ENCODE measurements at regions not wholly inside any gene's neighbourhood (a gene's known extent, or its start where the extent isn't known, plus 50 kb on each side); places are given as distances from the start of the nearest gene placed in this dataset.

GRCh38 chr13:112003396-112003795 lies 63.6 kb upstream of the SOX1 start:
- DNase-seq = no peak
- H3K27me3 ChIP-seq (ENCODE audit: insufficient read depth) = no peaks in the 10 kb centered on the region; the same call in 1 of the 2 replicates
- whole genome bisulfite sequencing (ENCODE audit: low lambda C conversion rate) = 4% methylated on average over 4 of the region's 4 CpGs

GRCh38 chr13:112003941-112004340 lies 63.0 kb upstream of the SOX1 start:
- Histone ChIP-seq H3F3A (replicated peaks; ENCODE audit: insufficient read depth) (no peaks in the 10 kb centered on the region), H3K36me3 (replicated peaks in 1 of 2; ENCODE audit: control insufficient read depth in 1 of 2, insufficient read depth in 2 of 2, low read length in 1 of 2) (no peaks in the 10 kb centered on the region), H3K4me2 (no peak overlapping the region), H3K9ac (no peak overlapping the region), H3K9me3 (no peaks in the 10 kb centered on the region), H3K9me2 (no peaks in the 10 kb centered on the region), H3K79me2 (ENCODE audit: insufficient read depth) (no peaks in the 10 kb centered on the region), H3K4me1 (ENCODE audit: control insufficient read depth in 1 of 2, insufficient read depth in 2 of 2, low read depth in 1 of 2, low read length in 1 of 2) (no peaks in the 10 kb centered on the region), H3K27me3 (ENCODE audit: insufficient read depth) (no peaks in the 10 kb centered on the region), H3K27ac (ENCODE audit: low read depth in 2 of 2, low read length in 1 of 2) (no peak overlapping the region), H2AFZ (ENCODE audit: low read depth) (no peak overlapping the region), H4K20me1 (ENCODE audit: insufficient read depth) (no peaks in the 10 kb centered on the region), H3K4me3 (ENCODE audit: low read depth in 2 of 2, low read length in 1 of 2) (no peak overlapping the region)
- ChIA-PET CTCF (no interaction called here), POLR2A (no interaction called here)
- no peak for DNase-seq
- TF ChIP-seq TCF12 (IDR thresholded peaks at IDR 0.05) (no peak), GATA2 (CRISPR knock-in tag; IDR thresholded peaks at IDR 0.05) (no peak), FOXM1 (IDR thresholded peaks at IDR 0.05; ENCODE audit: low read depth) (no peak), IRF3 (IDR thresholded peaks at IDR 0.05; ENCODE audit: low read depth, low read length) (no peak), MEF2A (IDR thresholded peaks at IDR 0.05; ENCODE audit: borderline replicate concordance, low read depth) (no peak), EZH2phosphoT487 (IDR thresholded peaks at IDR 0.05; ENCODE audit: borderline replicate concordance, low read depth) (no peak)
- WGBS (ENCODE audit: low lambda C conversion rate) = 12% methylated on average over 2 of the region's 3 CpGs

More at GRCh38 chr13:112003396-112003795, 63.6 kb upstream of the SOX1 start:
- ChIA-PET POLR2A (no interaction called here), CTCF (no interaction called here)
- Histone ChIP-seq H4K20me1 (ENCODE audit: insufficient read depth) (no peaks in the 10 kb centered on the region), H3K36me3 (replicated peaks in 1 of 2; ENCODE audit: control insufficient read depth in 1 of 2, insufficient read depth in 2 of 2, low read length in 1 of 2) (no peaks in the 10 kb centered on the region), H3K4me2 (no peak overlapping the region), H3K79me2 (ENCODE audit: insufficient read depth) (no peaks in the 10 kb centered on the region), H3K4me1 (ENCODE audit: control insufficient read depth in 1 of 2, insufficient read depth in 2 of 2, low read depth in 1 of 2, low read length in 1 of 2) (no peaks in the 10 kb centered on the region), H2AFZ (ENCODE audit: low read depth) (no peak overlapping the region), H3K27ac (ENCODE audit: low read depth in 2 of 2, low read length in 1 of 2) (no peak overlapping the region), H3F3A (replicated peaks; ENCODE audit: insufficient read depth) (no peaks in the 10 kb centered on the region), H3K4me3 (ENCODE audit: low read depth in 2 of 2, low read length in 1 of 2) (no peak overlapping the region), H3K9me3 (no peaks in the 10 kb centered on the region), H3K9me2 (no peaks in the 10 kb centered on the region), H3K9ac (no peak overlapping the region)
- TF ChIP-seq, protein P1, sequence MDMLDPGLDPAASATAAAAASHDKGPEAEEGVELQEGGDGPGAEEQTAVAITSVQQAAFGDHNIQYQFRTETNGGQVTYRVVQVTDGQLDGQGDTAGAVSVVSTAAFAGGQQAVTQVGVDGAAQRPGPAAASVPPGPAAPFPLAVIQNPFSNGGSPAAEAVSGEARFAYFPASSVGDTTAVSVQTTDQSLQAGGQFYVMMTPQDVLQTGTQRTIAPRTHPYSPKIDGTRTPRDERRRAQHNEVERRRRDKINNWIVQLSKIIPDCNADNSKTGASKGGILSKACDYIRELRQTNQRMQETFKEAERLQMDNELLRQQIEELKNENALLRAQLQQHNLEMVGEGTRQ (IDR thresholded peaks at IDR 0.05; ENCODE audit: borderline replicate concordance, low read depth, low read length) = no peak
- TF ChIP-seq NFIC (IDR thresholded peaks at IDR 0.05; ENCODE audit: borderline replicate concordance) (no peak), TEAD4 (IDR thresholded peaks at IDR 0.05; ENCODE audit: borderline replicate concordance, insufficient read depth) (no peak), SMC3 (IDR thresholded peaks at IDR 0.05; ENCODE audit: low read depth, low read length) (no peak)

DNA sequence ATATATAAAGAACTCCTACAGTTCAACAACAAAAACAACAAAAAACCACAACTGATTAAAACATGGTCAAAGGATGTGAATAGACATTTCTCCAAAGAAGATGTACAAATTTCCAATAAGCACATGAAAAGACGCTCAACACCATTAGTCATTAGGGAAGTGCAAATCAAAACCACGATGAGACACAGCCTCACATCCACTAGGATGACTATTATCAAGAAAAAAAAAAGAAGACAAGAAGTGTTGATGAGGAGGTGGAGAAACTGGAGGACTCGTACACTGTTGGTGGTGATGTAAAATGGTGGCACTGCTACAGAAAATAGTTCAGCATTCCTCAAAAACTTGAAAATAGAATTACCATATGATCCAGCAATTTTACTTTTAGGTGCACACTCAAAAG lies 61.0 kb upstream of the SOX1 start:
- ChIA-PET POLR2A (no interaction called here), CTCF (no interaction called here)
- TF ChIP-seq SMC3 (IDR thresholded peaks at IDR 0.05; ENCODE audit: low read depth, low read length) (no peak), FOXJ3 (CRISPR knock-in tag; IDR thresholded peaks at IDR 0.05) (no peak), EP300 (IDR thresholded peaks at IDR 0.05; ENCODE audit: borderline replicate concordance in 1 of 2, low read depth in 1 of 2, low read length in 1 of 2) (no peak), TEAD4 (IDR thresholded peaks at IDR 0.05; ENCODE audit: borderline replicate concordance, insufficient read depth) (no peak), RFX5 (IDR thresholded peaks at IDR 0.05; ENCODE audit: low read length) (no peak), USF1 (IDR thresholded peaks at IDR 0.05; ENCODE audit: borderline replicate concordance, low read depth) (no peak), SIN3A (IDR thresholded peaks at IDR 0.05; ENCODE audit: borderline replicate concordance, low read depth, low read length) (no peak), GABPA (IDR thresholded peaks at IDR 0.05; ENCODE audit: low read depth) (no peak), TCF12 (IDR thresholded peaks at IDR 0.05) (no peak), FOXM1 (IDR thresholded peaks at IDR 0.05; ENCODE audit: low read depth) (no peak)
- TF ChIP-seq, protein P2, sequence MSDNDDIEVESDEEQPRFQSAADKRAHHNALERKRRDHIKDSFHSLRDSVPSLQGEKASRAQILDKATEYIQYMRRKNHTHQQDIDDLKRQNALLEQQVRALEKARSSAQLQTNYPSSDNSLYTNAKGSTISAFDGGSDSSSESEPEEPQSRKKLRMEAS (IDR thresholded peaks at IDR 0.05; ENCODE audit: low read depth) = no peak
- WGBS (ENCODE audit: low lambda C conversion rate) = 1% methylated on average over 3 of the region's 3 CpGs
- Histone ChIP-seq H3K4me3 (ENCODE audit: low read depth in 2 of 2, low read length in 1 of 2) (no peak overlapping the region), H3F3A (replicated peaks; ENCODE audit: insufficient read depth) (no peaks in the 10 kb centered on the region), H4K20me1 (ENCODE audit: insufficient read depth) (no peaks in the 10 kb centered on the region), H3K36me3 (replicated peaks in 1 of 2; ENCODE audit: control insufficient read depth in 1 of 2, insufficient read depth in 2 of 2, low read length in 1 of 2) (no peaks in the 10 kb centered on the region), H3K9me3 (no peaks in the 10 kb centered on the region), H3K4me1 (ENCODE audit: control insufficient read depth in 1 of 2, insufficient read depth in 2 of 2, low read depth in 1 of 2, low read length in 1 of 2) (no peaks in the 10 kb centered on the region), H3K4me2 (no peak overlapping the region), H3K27ac (ENCODE audit: low read depth in 2 of 2, low read length in 1 of 2) (no peak overlapping the region), H2AFZ (ENCODE audit: low read depth) (no peak overlapping the region), H3K9ac (no peak overlapping the region), H3K27me3 (ENCODE audit: insufficient read depth) (no peaks in the 10 kb centered on the region), H3K79me2 (ENCODE audit: insufficient read depth) (no peaks in the 10 kb centered on the region), H3K9me2 (no peaks in the 10 kb centered on the region)
- DNase-seq = no peak

All from SK-N-SH (cell line).